ENCODE measurements at regions not wholly inside any gene's neighbourhood (a gene's known extent, or its start where the extent isn't known, plus 50 kb on each side); places are given as distances from the start of the nearest gene placed in this dataset.

DNA sequence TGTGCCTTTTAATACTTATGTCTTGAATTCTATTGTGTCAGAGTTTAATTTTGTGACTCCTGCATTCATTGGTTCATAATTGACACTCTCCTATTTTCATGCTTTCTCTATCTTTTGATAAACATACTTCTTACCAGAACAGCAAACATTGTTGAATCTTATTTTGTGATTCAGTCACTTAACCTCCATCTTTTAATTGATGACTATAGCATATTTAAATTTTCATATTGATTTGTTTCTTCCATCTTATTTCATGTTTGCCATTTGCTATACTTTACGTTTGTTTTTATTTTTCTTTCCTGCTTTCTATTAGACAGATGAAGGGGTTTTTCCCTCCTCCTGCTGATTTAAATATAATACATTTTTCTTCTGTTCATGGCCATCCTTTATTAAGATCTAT lies 115.5 kb upstream of the FAM9A start:
- TF ChIP-seq CTCF (conservative IDR thresholded peaks at IDR 0.05; ENCODE audit: low read length) (no peak), EZH2phosphoT487 (IDR thresholded peaks at IDR 0.05; ENCODE audit: borderline replicate concordance, low read depth, low read length) (no peak)
